Thymus (tissue), 11 donors: ENCODE measurements at regions not wholly inside any gene's neighbourhood (a gene's known extent, or its start where the extent isn't known, plus 50 kb on each side); places are given as distances from the start of the nearest gene placed in this dataset.

Experiments used
- DNase-seq, 9 donors: peaks; one replicate each; pipeline ENCODE4 v3.0.0-alpha.2; 2013; ENCODE audit warnings: low spot score in 9 of 9, low read depth in 6 of 9, missing footprints in 1 of 9
- H3K27ac ChIP-seq, 2 donors: one replicate each; pipeline ENCODE4 v1.5.1; 2013; ENCODE audit warnings: control low read depth in 1 of 2, low read depth in 1 of 2, low read length in 1 of 2, mild to moderate bottlenecking in 1 of 2, moderate library complexity in 1 of 2
- H3K27me3 ChIP-seq, 2 donors: one replicate each; pipeline ENCODE4 v1.5.1; 2013; ENCODE audit warnings: low read length in 1 of 2; ENCODE audit not compliant: control insufficient read depth in 2 of 2, insufficient read depth in 1 of 2
- H3K36me3 ChIP-seq, 2 donors: one replicate each; pipeline ENCODE4 v1.5.1; 2013; ENCODE audit warnings: low read length in 1 of 2, mild to moderate bottlenecking in 1 of 2, moderate library complexity in 1 of 2; ENCODE audit not compliant: control insufficient read depth in 2 of 2, insufficient read depth in 2 of 2
- H3K4me1 ChIP-seq, 2 donors: one replicate each; pipeline ENCODE4 v1.5.1; 2013; ENCODE audit warnings: low read length in 2 of 2; ENCODE audit not compliant: control insufficient read depth in 2 of 2, insufficient read depth in 2 of 2
- H3K4me3 ChIP-seq, 2 donors: one replicate each; pipeline ENCODE4 v1.5.1; 2013; ENCODE audit warnings: low read length in 2 of 2, control low read depth in 1 of 2, mild to moderate bottlenecking in 1 of 2
- H3K9me3 ChIP-seq, 2 donors: one replicate each; pipeline ENCODE4 v1.5.1; 2013; ENCODE audit warnings: low read length in 1 of 2, mild to moderate bottlenecking in 1 of 2; ENCODE audit not compliant: control insufficient read depth in 2 of 2, insufficient read depth in 1 of 2
- WGBS: extraction: QIAGEN DNeasy Blood & Tissue Kit; methylation state at CpG from one replicate; pipeline ENCODE4 v1.1.7; 2013; 5-methylcytosine and 5-hydroxymethylcytosine counted together
- donor health status: healthy.

GRCh38 chr6:30799210-30799609 is 54.9 kb upstream of the IER3 start:
- Histone ChIP-seq H3K4me1 (peaks cover 0 to 4% of the 10 kb centered on the region in 2 donors), H3K36me3 (no peaks in the 10 kb centered on the region), H3K27ac (no peak overlapping the region), H3K4me3 (no peak overlapping the region), H3K9me3 (no peaks in the 10 kb centered on the region), H3K27me3 (no peaks in the 10 kb centered on the region)
- no peak for DNase-seq
- WGBS = over 99% methylated on average over 3 of the region's 3 CpGs

GRCh38 chr6:30798494-30798893 is 54.1 kb upstream of the IER3 start:
- Histone ChIP-seq H3K27ac (no peak overlapping the region), H3K4me1 (peaks cover 3 to 7% of the 10 kb centered on the region in 2 donors), H3K4me3 (no peak overlapping the region), H3K9me3 (no peaks in the 10 kb centered on the region), H3K27me3 (no peaks in the 10 kb centered on the region), H3K36me3 (no peaks in the 10 kb centered on the region)
- DNase-seq = no peak
- WGBS = 89% methylated on average over 3 of the region's 3 CpGs

GRCh38 chr6:30795549-30796293 is 51.4 kb upstream of the IER3 start:
- WGBS = 87% methylated on average over 3 of the region's 3 CpGs
- Histone ChIP-seq H3K4me1 (peaks cover 4 to 20% of the 10 kb centered on the region in 2 donors), H3K36me3 (no peaks in the 10 kb centered on the region), H3K4me3 (no peak overlapping the region), H3K9me3 (no peaks in the 10 kb centered on the region), H3K27ac (peak overlapping the region in 1 of 2 donors; percentile 31), H3K27me3 (no peaks in the 10 kb centered on the region)
- no peak for DNase-seq
